Type B pancreatic cell (in vitro differentiated cells): ENCODE measurements at regions not wholly inside any gene's neighbourhood (a gene's known extent, or its start where the extent isn't known, plus 50 kb on each side); places are given as distances from the start of the nearest gene placed in this dataset.

Experiments
- DNase-seq: peaks from one replicate; pipeline ENCODE4 v3.0.0; 2021; ENCODE audit warnings: mixed read lengths; ENCODE audit not compliant: unreplicated experiment; ENCODE audit errors: extremely low spot score
- H3K27ac Mint-ChIP-seq: 2 replicates; pipeline ENCODE4 v1.8.0; 2021; ENCODE audit warnings: mild to moderate bottlenecking, mixed read lengths
- H3K27me3 Mint-ChIP-seq: 2 replicates; pipeline ENCODE4 v1.8.0; 2021; ENCODE audit warnings: mixed read lengths
- H3K36me3 Mint-ChIP-seq: 2 replicates; pipeline ENCODE4 v1.8.0; 2021; ENCODE audit warnings: mixed read lengths
- H3K4me1 Mint-ChIP-seq: one replicate; pipeline ENCODE4 v1.8.0; 2021; ENCODE audit warnings: mixed read lengths; ENCODE audit not compliant: unreplicated experiment
- H3K4me3 Mint-ChIP-seq: 2 replicates; pipeline ENCODE4 v1.8.0; 2021; ENCODE audit warnings: mild to moderate bottlenecking, mixed read lengths
- H3K9me3 Mint-ChIP-seq: 2 replicates; pipeline ENCODE4 v1.8.0; 2021; ENCODE audit warnings: mixed read lengths
- CTCF ChIP-seq: fragments of 200-600 bp; sonication (generic); conservative IDR thresholded peaks from 2 replicates; pipeline ENCODE4 v1.5.0; 2021; ENCODE audit warnings: antibody characterized with exemption, mild to moderate bottlenecking

- no peak for TF ChIP-seq CTCF
- Mint-ChIP-seq H3K27me3 (no peaks in the 10 kb centered on the region), H3K9me3 (no peaks in the 10 kb centered on the region), H3K4me1 (no peaks in the 10 kb centered on the region), H3K27ac (no peak overlapping the region), H3K4me3 (no peak overlapping the region), H3K36me3 (no peaks in the 10 kb centered on the region)
- no peak for DNase-seq
Observed at GRCh38 chr6:87807475-87807874, 105.4 kb upstream of the AKIRIN2 start.

GRCh38 chr6:87806635-87807034, 104.6 kb upstream of the AKIRIN2 start:
- no peaks in the 10 kb centered on the region for H3K4me1 Mint-ChIP-seq
- H3K4me3 Mint-ChIP-seq = no peak overlapping the region
- DNase-seq = no peak
- H3K36me3 Mint-ChIP-seq = no peaks in the 10 kb centered on the region
- no peaks in the 10 kb centered on the region for H3K27me3 Mint-ChIP-seq
- TF ChIP-seq CTCF = no peak
- no peak overlapping the region for H3K27ac Mint-ChIP-seq
- no peaks in the 10 kb centered on the region for H3K9me3 Mint-ChIP-seq

GRCh38 chr6:87806099-87806498, 104.1 kb upstream of the AKIRIN2 start:
- no peaks in the 10 kb centered on the region for H3K9me3 Mint-ChIP-seq
- no peaks in the 10 kb centered on the region for H3K27me3 Mint-ChIP-seq

GRCh38 chr6:87803791-87804190, 101.8 kb upstream of the AKIRIN2 start:
- H3K27me3 Mint-ChIP-seq = no peaks in the 10 kb centered on the region
- H3K27ac Mint-ChIP-seq = no peak overlapping the region
- peaks cover 2% of the 10 kb centered on the region for H3K4me1 Mint-ChIP-seq
- H3K9me3 Mint-ChIP-seq = no peaks in the 10 kb centered on the region
- no peak for DNase-seq
- no peak overlapping the region for H3K4me3 Mint-ChIP-seq
- no peak for TF ChIP-seq CTCF
- no peaks in the 10 kb centered on the region for H3K36me3 Mint-ChIP-seq

More at GRCh38 chr6:87806099-87806498, 104.1 kb upstream of the AKIRIN2 start:
- Mint-ChIP-seq H3K4me1 (no peaks in the 10 kb centered on the region), H3K4me3 (no peak overlapping the region), H3K36me3 (no peaks in the 10 kb centered on the region), H3K27ac (no peak overlapping the region)
- no peak for DNase-seq
- TF ChIP-seq CTCF = no peak

GRCh38 chr6:87799651-87800050, 97.6 kb upstream of the AKIRIN2 start:
- peaks cover 6% of the 10 kb centered on the region for H3K4me1 Mint-ChIP-seq
- no peaks in the 10 kb centered on the region for H3K9me3 Mint-ChIP-seq
- H3K27me3 Mint-ChIP-seq = no peaks in the 10 kb centered on the region
- H3K27ac Mint-ChIP-seq = no peak overlapping the region
- no peak overlapping the region for H3K4me3 Mint-ChIP-seq
- H3K36me3 Mint-ChIP-seq = no peaks in the 10 kb centered on the region
- DNase-seq = no peak
- no peak for TF ChIP-seq CTCF
